Right forelimb (tissue), 1 donor: ENCODE measurements at regions not wholly inside any gene's neighbourhood (a gene's known extent, or its start where the extent isn't known, plus 50 kb on each side); places are given as distances from the start of the nearest gene placed in this dataset.
A peak's percentile ranks its signal among the peaks of the same experiment; 100 is the strongest.
"Not testable (repeated sequence)": the region's sequence is repeated elsewhere in the genome, so short reads cannot be mapped to it uniquely, and the experiment has no call there.

Experiments
- DNase-seq: peaks from one replicate; pipeline ENCODE4 v3.0.0-alpha.2; 2018

- no peak for DNase-seq
These were observed 177.6 kb downstream of the STK31 start for GRCh38 chr7:23887660-23888059.

GRCh38 chr7:23888958-23889357 lies 178.9 kb downstream of the STK31 start:
- DNase-seq: no peak

- no peak for DNase-seq
These were observed 179.5 kb downstream of the STK31 start for GRCh38 chr7:23889566-23889965.

- DNase-seq: no peak
These were observed 182.0 kb downstream of the STK31 start for GRCh38 chr7:23892019-23892418.

GRCh38 chr7:23893176-23893941 lies 183.3 kb downstream of the STK31 start:
- DNase-seq: no peak

- DNase-seq: no peak
These were observed 184.2 kb downstream of the STK31 start for GRCh38 chr7:23893942-23894891.

- no peak for DNase-seq
These were observed 185.0 kb downstream of the STK31 start for GRCh38 chr7:23894892-23895569.

GRCh38 chr7:23895666-23896096 lies 185.7 kb downstream of the STK31 start:
- DNase-seq: no peak

- no peak for DNase-seq
These were observed 188.6 kb downstream of the STK31 start for GRCh38 chr7:23898619-23899018.

- DNase-seq: not testable (repeated sequence)
These were observed 194.9 kb downstream of the STK31 start for GRCh38 chr7:23904901-23905300.

GRCh38 chr7:23907012-23907411 lies 197.0 kb downstream of the STK31 start:
- no peak for DNase-seq

GRCh38 chr7:23909426-23909825 lies 199.4 kb downstream of the STK31 start:
- no peak for DNase-seq

- DNase-seq: no peak
These were observed 202.0 kb downstream of the STK31 start for GRCh38 chr7:23912065-23912464.

- no peak for DNase-seq
These were observed 203.0 kb downstream of the STK31 start for GRCh38 chr7:23913016-23913415.

GRCh38 chr7:23915236-23915635 lies 205.2 kb downstream of the STK31 start:
- DNase-seq: no peak

GRCh38 chr7:23918286-23918685 lies 208.3 kb downstream of the STK31 start:
- DNase-seq: no peak

GRCh38 chr7:23918856-23919255 lies 208.8 kb downstream of the STK31 start:
- peak; percentile 56 for DNase-seq

- DNase-seq: no peak
These were observed 215.1 kb downstream of the STK31 start for GRCh38 chr7:23925088-23925487.

- no peak for DNase-seq
These were observed 217.8 kb downstream of the STK31 start for GRCh38 chr7:23927709-23928417.

GRCh38 chr7:23928418-23928775 lies 218.4 kb downstream of the STK31 start:
- no peak for DNase-seq

GRCh38 chr7:23930312-23930711 lies 220.3 kb downstream of the STK31 start:
- no peak for DNase-seq

- DNase-seq: no peak
These were observed 221.6 kb downstream of the STK31 start for GRCh38 chr7:23931633-23932032.

GRCh38 chr7:23938215-23938614 lies 228.2 kb downstream of the STK31 start:
- no peak for DNase-seq
